Mesenchymal stem cell (in vitro differentiated cells and primary cell): ENCODE measurements at regions not wholly inside any gene's neighbourhood (a gene's known extent, or its start where the extent isn't known, plus 50 kb on each side); places are given as distances from the start of the nearest gene placed in this dataset.

ENCODE experiments used
- DNase-seq: peaks from one replicate; pipeline ENCODE4 v3.0.0-alpha.2; 2013
- H2AFZ ChIP-seq: one replicate; pipeline ENCODE4 v1.6.1; 2013; ENCODE audit warnings: low read depth, mild to moderate bottlenecking, control low read depth, inconsistent platforms, low read length, moderate library complexity
- H2AK5ac ChIP-seq: 2 replicates; pipeline ENCODE4 v1.6.1; 2013; ENCODE audit warnings: low read length, moderate library complexity, mild to moderate bottlenecking, inconsistent platforms; ENCODE audit not compliant: severe bottlenecking
- H2BK120ac ChIP-seq: one replicate; pipeline ENCODE4 v1.6.1; 2013; ENCODE audit warnings: low read depth, mild to moderate bottlenecking, inconsistent platforms, low read length, moderate library complexity
- H2BK12ac ChIP-seq, 2 experiments: one replicate each; pipeline ENCODE4 v1.6.1; 2013; ENCODE audit warnings: inconsistent platforms in 2 of 2, low read length in 2 of 2, mild to moderate bottlenecking in 2 of 2, moderate library complexity in 2 of 2, control low read depth in 1 of 2
- H2BK15ac ChIP-seq: one replicate; pipeline ENCODE4 v1.6.1; 2013; ENCODE audit warnings: mild to moderate bottlenecking, low read depth, inconsistent platforms; ENCODE audit not compliant: poor library complexity, severe bottlenecking
- H2BK5ac ChIP-seq: 2 replicates; pipeline ENCODE4 v1.6.1; 2013; ENCODE audit warnings: low read depth, mild to moderate bottlenecking, low read length, control low read depth, inconsistent platforms; ENCODE audit not compliant: poor library complexity, severe bottlenecking
- H3K14ac ChIP-seq, 2 experiments: one replicate each; pipeline ENCODE4 v1.6.1; 2013; ENCODE audit warnings: inconsistent platforms in 2 of 2, low read length in 2 of 2, control low read depth in 1 of 2, mild to moderate bottlenecking in 1 of 2, moderate library complexity in 1 of 2
- H3K18ac ChIP-seq, 2 experiments: one replicate each; pipeline ENCODE4 v1.6.1; 2013; ENCODE audit warnings: inconsistent platforms in 2 of 2, low read length in 2 of 2, control low read depth in 1 of 2, low read depth in 1 of 2, mild to moderate bottlenecking in 1 of 2
- H3K23ac ChIP-seq, 2 experiments: one replicate each; pipeline ENCODE4 v1.6.1; 2013; ENCODE audit warnings: inconsistent platforms in 2 of 2, low read length in 2 of 2, mild to moderate bottlenecking in 2 of 2, moderate library complexity in 2 of 2, control low read depth in 1 of 2
- H3K27ac ChIP-seq: 2 replicates; pipeline ENCODE4 v1.5.1; 2013; ENCODE audit warnings: mild to moderate bottlenecking, moderate library complexity, low read length, control low read depth, inconsistent platforms; ENCODE audit not compliant: poor library complexity, severe bottlenecking
- H3K27me3 ChIP-seq, 2 experiments: 2 replicates each; pipeline versions ENCODE4 v1.6.1 to v1.7.0; 2013; ENCODE audit warnings: low read length in 2 of 2, mild to moderate bottlenecking in 2 of 2, moderate library complexity in 2 of 2, control low read depth in 1 of 2, inconsistent platforms in 1 of 2; ENCODE audit not compliant: control insufficient read depth in 1 of 2, insufficient read depth in 1 of 2
- H3K36me3 ChIP-seq, 2 experiments: 2 replicates each; pipeline versions ENCODE4 v1.6.1 to v1.7.0; 2013; ENCODE audit warnings: low read length in 2 of 2, control low read depth in 1 of 2, inconsistent platforms in 1 of 2, low read depth in 1 of 2, mild to moderate bottlenecking in 1 of 2; ENCODE audit not compliant: insufficient read depth in 2 of 2, control insufficient read depth in 1 of 2
- H3K4ac ChIP-seq, 2 experiments: one replicate each; pipeline ENCODE4 v1.6.1; 2013; ENCODE audit warnings: inconsistent platforms in 2 of 2, low read length in 2 of 2, mild to moderate bottlenecking in 2 of 2, moderate library complexity in 2 of 2, control low read depth in 1 of 2, low read depth in 1 of 2
- H3K4me1 ChIP-seq: 2 replicates; pipeline ENCODE4 v1.6.1; 2013; ENCODE audit warnings: low read depth, low read length, control low read depth; ENCODE audit not compliant: control insufficient read depth, insufficient read depth
- H3K4me2 ChIP-seq: 2 replicates; pipeline ENCODE4 v1.6.1; 2013; ENCODE audit warnings: low read length, mild to moderate bottlenecking, inconsistent platforms; ENCODE audit not compliant: poor library complexity, severe bottlenecking
- H3K4me3 ChIP-seq, 2 experiments: 2 replicates each; pipeline versions ENCODE4 v1.5.1 to v1.7.0; 2013; ENCODE audit warnings: low read length in 2 of 2, mild to moderate bottlenecking in 2 of 2, control low read depth in 1 of 2, low read depth in 1 of 2; ENCODE audit not compliant: insufficient read depth in 1 of 2
- H3K79me1 ChIP-seq: replicated peaks from 2 replicates; pipeline ENCODE4 v1.6.1; 2013; ENCODE audit warnings: mild to moderate bottlenecking, control low read depth, low read length, inconsistent platforms; ENCODE audit not compliant: poor library complexity, severe bottlenecking
- H3K9ac ChIP-seq: 2 replicates; pipeline ENCODE4 v1.7.0; 2013; ENCODE audit warnings: mild to moderate bottlenecking, low read length, moderate library complexity
- H3K9me3 ChIP-seq: 2 replicates; pipeline ENCODE4 v1.7.0; 2013; ENCODE audit warnings: mild to moderate bottlenecking, low read length; ENCODE audit not compliant: control insufficient read depth
- H4K8ac ChIP-seq: one replicate; pipeline ENCODE4 v1.6.1; 2013; ENCODE audit warnings: inconsistent platforms, mild to moderate bottlenecking, low read length, moderate library complexity
- H4K91ac ChIP-seq: one replicate; pipeline ENCODE4 v1.6.1; 2013; ENCODE audit warnings: mild to moderate bottlenecking, low read length, inconsistent platforms
- WGBS: methylation state at CpG from one replicate; pipeline ENCODE4 v1.1.7; 2013; ENCODE audit warnings: mixed read lengths; 5-methylcytosine and 5-hydroxymethylcytosine counted together

- Histone ChIP-seq H2BK120ac (no peak overlapping the region), H3K27ac (no peak overlapping the region), H3K4me2 (no peak overlapping the region), H3K18ac (no peak overlapping the region), H3K9ac (no peak overlapping the region), H3K23ac (no peak overlapping the region), H2BK15ac (no peak overlapping the region), H3K36me3 (no peaks in the 10 kb centered on the region), H3K14ac (no peak overlapping the region), H4K8ac (no peak overlapping the region), H2AFZ (no peak overlapping the region), H2BK5ac (no peak overlapping the region), H3K4ac (no peak overlapping the region), H3K4me1 (no peaks in the 10 kb centered on the region), H2AK5ac (no peak overlapping the region), H3K79me1 (no peaks in the 10 kb centered on the region), H3K4me3 (no peak overlapping the region), H3K27me3 (no peaks in the 10 kb centered on the region), H3K9me3 (no peaks in the 10 kb centered on the region), H2BK12ac (no peak overlapping the region), H4K91ac (no peak overlapping the region)
- no peak for DNase-seq
- 74% methylated on average over 6 of the region's 6 CpGs for WGBS
Observed at GRCh38 chr13:112186091-112186490, 119.1 kb downstream of the SOX1 start.

DNA sequence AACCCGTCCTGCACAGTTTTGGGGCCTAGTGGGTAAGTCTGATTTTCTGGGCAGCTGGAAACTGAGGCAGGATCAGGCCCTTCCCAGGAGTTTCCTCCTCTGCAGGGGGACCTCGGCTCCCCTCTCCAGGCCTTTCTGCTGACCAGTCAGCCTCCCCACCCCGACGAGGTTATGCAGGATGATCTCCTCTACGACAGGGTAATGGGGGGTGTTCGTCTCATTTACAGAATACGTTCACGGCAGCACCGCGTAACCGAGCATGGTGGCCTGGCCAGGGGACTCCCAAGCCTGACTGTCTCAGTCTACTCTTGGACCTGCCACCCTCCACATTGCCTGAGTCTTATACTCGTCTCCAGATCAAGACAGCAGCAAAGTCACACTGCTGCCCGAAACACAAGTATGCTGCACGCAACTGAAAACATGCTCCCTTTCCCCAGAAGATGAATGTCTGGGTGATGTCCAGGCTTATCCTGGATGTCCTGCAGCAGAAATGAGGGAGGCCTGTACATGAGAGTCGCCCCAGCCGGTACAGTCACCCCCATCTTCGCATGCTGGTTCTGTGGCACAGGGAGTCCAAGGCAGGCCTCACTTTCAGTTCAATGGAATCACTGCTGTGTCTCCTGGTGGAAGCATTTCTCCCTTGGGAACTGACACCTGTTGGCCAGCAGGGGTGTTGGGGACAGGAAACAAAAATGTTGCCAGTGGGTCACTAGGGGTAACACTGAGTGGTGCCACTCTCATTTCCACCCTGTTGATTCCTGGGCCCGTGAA is 120.8 kb downstream of the SOX1 start:
- Histone ChIP-seq H2BK120ac (no peak overlapping the region), H4K8ac (no peak overlapping the region), H3K9ac (no peak overlapping the region), H3K4ac (no peak overlapping the region), H3K27me3 (no peaks in the 10 kb centered on the region), H3K27ac (no peak overlapping the region), H2BK5ac (no peak overlapping the region), H3K18ac (no peak overlapping the region), H3K4me3 (peak overlapping the region in 1 of 2 experiments; percentile 21), H3K9me3 (no peaks in the 10 kb centered on the region), H2BK12ac (no peak overlapping the region), H2AFZ (no peak overlapping the region), H3K23ac (no peak overlapping the region), H3K14ac (no peak overlapping the region), H3K4me1 (no peaks in the 10 kb centered on the region), H4K91ac (no peak overlapping the region), H3K79me1 (no peaks in the 10 kb centered on the region), H2AK5ac (no peak overlapping the region), H2BK15ac (no peak overlapping the region), H3K4me2 (no peak overlapping the region), H3K36me3 (no peaks in the 10 kb centered on the region)
- WGBS: 83% methylated on average over 18 of the region's 18 CpGs
- DNase-seq: no peak

DNA sequence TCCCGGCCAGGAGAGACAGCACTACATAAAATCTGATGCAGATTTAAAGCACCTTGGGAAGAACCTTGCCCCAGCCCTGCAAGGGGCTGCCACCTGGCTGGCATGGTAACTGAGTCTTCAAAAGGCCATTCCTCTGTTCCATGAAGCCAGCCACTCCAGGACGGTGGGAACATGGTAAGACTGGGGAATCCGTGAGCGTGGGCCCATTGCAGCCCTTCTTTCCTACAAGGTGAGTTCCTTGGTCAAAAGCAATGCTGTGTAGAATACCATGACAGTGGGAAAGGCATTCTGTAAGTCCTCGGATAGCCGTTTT is 121.3 kb downstream of the SOX1 start:
- H2AFZ ChIP-seq: no peak overlapping the region
- no peak overlapping the region for H3K27ac ChIP-seq
- H4K8ac ChIP-seq: no peak overlapping the region
- H3K36me3 ChIP-seq: no peaks in the 10 kb centered on the region
- no peak overlapping the region for H3K4me3 ChIP-seq
- no peak overlapping the region for H2BK15ac ChIP-seq
- H3K4me2 ChIP-seq: no peak overlapping the region
- H4K91ac ChIP-seq: no peak overlapping the region
- no peak overlapping the region for H3K4ac ChIP-seq
- no peak overlapping the region for H3K23ac ChIP-seq
- no peak overlapping the region for H2BK5ac ChIP-seq
- H3K18ac ChIP-seq: no peak overlapping the region
- H3K9me3 ChIP-seq: no peaks in the 10 kb centered on the region
- no peak overlapping the region for H2BK120ac ChIP-seq
- no peak overlapping the region for H2BK12ac ChIP-seq
- no peak overlapping the region for H2AK5ac ChIP-seq
- no peaks in the 10 kb centered on the region for H3K79me1 ChIP-seq
- DNase-seq: no peak
- H3K9ac ChIP-seq: no peak overlapping the region
- no peaks in the 10 kb centered on the region for H3K27me3 ChIP-seq
- 85% methylated on average over 6 of the region's 6 CpGs for WGBS
- H3K14ac ChIP-seq: no peak overlapping the region
- H3K4me1 ChIP-seq: no peaks in the 10 kb centered on the region

DNA sequence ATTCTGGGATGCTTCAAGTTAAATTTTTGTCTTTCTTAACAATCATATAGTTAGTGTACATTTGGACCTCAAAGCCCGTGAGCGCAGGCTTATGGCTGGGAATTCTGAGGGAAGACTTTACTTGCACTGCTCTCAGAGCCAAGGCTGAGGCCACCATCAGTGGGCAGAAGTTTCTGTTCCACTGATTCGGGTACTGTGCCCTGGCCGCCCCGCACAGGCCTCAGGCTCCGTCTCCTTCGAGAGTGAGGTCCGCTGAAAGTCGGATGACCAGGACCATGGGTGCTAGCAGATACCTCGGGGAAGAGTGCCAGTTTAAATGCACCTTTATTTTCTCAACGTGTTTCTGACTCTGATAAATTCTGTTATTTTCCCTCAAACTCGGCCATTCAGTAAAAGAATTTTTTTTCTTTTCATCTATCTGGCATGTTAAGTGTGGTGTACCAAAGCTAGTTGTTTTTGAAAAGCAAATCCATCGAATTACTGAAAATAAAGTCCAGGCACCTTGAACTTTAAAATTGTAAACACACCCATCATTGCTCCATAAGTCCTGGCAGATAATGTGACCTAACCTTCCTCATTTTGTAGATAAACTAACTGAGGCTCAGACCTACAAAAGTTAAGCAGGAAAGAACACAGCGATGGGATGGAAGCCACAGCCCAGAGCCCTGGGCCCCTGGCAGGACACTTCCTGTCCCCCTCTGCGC is 126.7 kb downstream of the SOX1 start:
- Histone ChIP-seq H3K14ac (no peak overlapping the region), H3K4me3 (peak overlapping the region in 1 of 2 experiments; percentile 18), H3K9ac (no peak overlapping the region), H3K27ac (no peak overlapping the region), H3K36me3 (peaks cover 0 to 4% of the 10 kb centered on the region in 2 experiments), H2BK120ac (no peak overlapping the region), H3K4me2 (no peak overlapping the region), H3K4me1 (no peaks in the 10 kb centered on the region), H2AFZ (no peak overlapping the region), H3K9me3 (no peaks in the 10 kb centered on the region), H4K91ac (no peak overlapping the region), H3K27me3 (no peaks in the 10 kb centered on the region), H2AK5ac (no peak overlapping the region), H2BK5ac (no peak overlapping the region), H3K79me1 (no peaks in the 10 kb centered on the region), H3K4ac (no peak overlapping the region), H3K23ac (no peak overlapping the region), H3K18ac (no peak overlapping the region), H2BK15ac (no peak overlapping the region), H2BK12ac (no peak overlapping the region), H4K8ac (no peak overlapping the region)
- no peak for DNase-seq
- WGBS: 84% methylated on average over 14 of the region's 15 CpGs
